ENCODE measurements at regions not wholly inside any gene's neighbourhood (a gene's known extent, or its start where the extent isn't known, plus 50 kb on each side); places are given as distances from the start of the nearest gene placed in this dataset.
"Not testable (repeated sequence)": the region's sequence is repeated elsewhere in the genome, so short reads cannot be mapped to it uniquely, and the experiment has no call there.

DNA sequence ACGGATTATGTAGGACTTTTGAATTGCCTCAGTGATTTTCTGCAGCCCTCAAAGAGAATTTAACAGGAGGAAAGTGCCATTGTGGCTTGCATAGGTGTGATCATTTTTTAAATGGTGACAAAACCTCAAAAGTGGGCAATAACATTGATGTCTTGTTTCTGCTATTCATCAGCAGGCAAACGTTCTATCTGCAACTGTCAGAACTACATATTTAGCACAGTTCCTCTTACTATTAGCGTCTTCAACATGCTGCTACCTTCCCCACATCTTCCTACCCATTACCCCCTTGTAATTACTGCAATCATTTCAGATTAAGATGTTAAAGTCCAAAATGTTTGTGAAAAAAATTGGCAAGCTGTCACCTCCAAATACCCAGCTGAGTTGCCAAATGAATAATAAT, 254.6 kb downstream of the SMARCA2 start:
- Mint-ChIP-seq H3K27me3 (ENCODE audit: unreplicated experiment) (peaks cover 2% of the 10 kb centered on the region), H3K4me3 (ENCODE audit: unreplicated experiment) (no peak overlapping the region), H3K36me3 (ENCODE audit: unreplicated experiment) (no peaks in the 10 kb centered on the region), H3K4me1 (ENCODE audit: low read depth, unreplicated experiment) (peaks cover 3% of the 10 kb centered on the region), H3K9me3 (ENCODE audit: unreplicated experiment) (no peaks in the 10 kb centered on the region), H3K27ac (ENCODE audit: unreplicated experiment) (no peak overlapping the region)
- TF ChIP-seq, protein P1, sequence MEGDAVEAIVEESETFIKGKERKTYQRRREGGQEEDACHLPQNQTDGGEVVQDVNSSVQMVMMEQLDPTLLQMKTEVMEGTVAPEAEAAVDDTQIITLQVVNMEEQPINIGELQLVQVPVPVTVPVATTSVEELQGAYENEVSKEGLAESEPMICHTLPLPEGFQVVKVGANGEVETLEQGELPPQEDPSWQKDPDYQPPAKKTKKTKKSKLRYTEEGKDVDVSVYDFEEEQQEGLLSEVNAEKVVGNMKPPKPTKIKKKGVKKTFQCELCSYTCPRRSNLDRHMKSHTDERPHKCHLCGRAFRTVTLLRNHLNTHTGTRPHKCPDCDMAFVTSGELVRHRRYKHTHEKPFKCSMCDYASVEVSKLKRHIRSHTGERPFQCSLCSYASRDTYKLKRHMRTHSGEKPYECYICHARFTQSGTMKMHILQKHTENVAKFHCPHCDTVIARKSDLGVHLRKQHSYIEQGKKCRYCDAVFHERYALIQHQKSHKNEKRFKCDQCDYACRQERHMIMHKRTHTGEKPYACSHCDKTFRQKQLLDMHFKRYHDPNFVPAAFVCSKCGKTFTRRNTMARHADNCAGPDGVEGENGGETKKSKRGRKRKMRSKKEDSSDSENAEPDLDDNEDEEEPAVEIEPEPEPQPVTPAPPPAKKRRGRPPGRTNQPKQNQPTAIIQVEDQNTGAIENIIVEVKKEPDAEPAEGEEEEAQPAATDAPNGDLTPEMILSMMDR (IDR thresholded peaks at IDR 0.05; ENCODE audit: partially characterized antibody, unreplicated experiment), result no peak
- DNase-seq, result no peak

GRCh38 chr9:2270565-2270964, 255.4 kb downstream of the SMARCA2 start:
- TF ChIP-seq, protein P1 (IDR thresholded peaks at IDR 0.05; ENCODE audit: partially characterized antibody, unreplicated experiment), result no peak
- Mint-ChIP-seq H3K4me1 (ENCODE audit: low read depth, unreplicated experiment) (peaks cover 3% of the 10 kb centered on the region), H3K27ac (ENCODE audit: unreplicated experiment) (no peak overlapping the region), H3K36me3 (ENCODE audit: unreplicated experiment) (no peaks in the 10 kb centered on the region), H3K4me3 (ENCODE audit: unreplicated experiment) (no peak overlapping the region), H3K27me3 (ENCODE audit: unreplicated experiment) (peaks cover 2% of the 10 kb centered on the region), H3K9me3 (ENCODE audit: unreplicated experiment) (no peaks in the 10 kb centered on the region)
- no peak for DNase-seq

- no peak for DNase-seq
- Mint-ChIP-seq H3K36me3 (ENCODE audit: unreplicated experiment) (no peaks in the 10 kb centered on the region), H3K27ac (ENCODE audit: unreplicated experiment) (no peak overlapping the region), H3K4me3 (ENCODE audit: unreplicated experiment) (no peak overlapping the region), H3K4me1 (ENCODE audit: low read depth, unreplicated experiment) (peaks cover 3% of the 10 kb centered on the region), H3K9me3 (ENCODE audit: unreplicated experiment) (no peaks in the 10 kb centered on the region), H3K27me3 (ENCODE audit: unreplicated experiment) (no peaks in the 10 kb centered on the region)
- TF ChIP-seq, protein P1 (IDR thresholded peaks at IDR 0.05; ENCODE audit: partially characterized antibody, unreplicated experiment), result no peak
Measured at GRCh38 chr9:2271426-2271825, 256.3 kb downstream of the SMARCA2 start.

- Mint-ChIP-seq H3K27me3 (ENCODE audit: unreplicated experiment) (no peaks in the 10 kb centered on the region), H3K4me3 (ENCODE audit: unreplicated experiment) (no peak overlapping the region), H3K9me3 (ENCODE audit: unreplicated experiment) (no peaks in the 10 kb centered on the region), H3K27ac (ENCODE audit: unreplicated experiment) (no peak overlapping the region), H3K36me3 (ENCODE audit: unreplicated experiment) (no peaks in the 10 kb centered on the region), H3K4me1 (ENCODE audit: low read depth, unreplicated experiment) (no peaks in the 10 kb centered on the region)
- TF ChIP-seq, protein P1 (IDR thresholded peaks at IDR 0.05; ENCODE audit: partially characterized antibody, unreplicated experiment), result no peak
- DNase-seq, result no peak
Measured at GRCh38 chr9:2274762-2275161, 259.6 kb downstream of the SMARCA2 start.

GRCh38 chr9:2276296-2276695, 261.1 kb downstream of the SMARCA2 start:
- no peak overlapping the region for H3K27ac Mint-ChIP-seq (ENCODE audit: unreplicated experiment)
- no peaks in the 10 kb centered on the region for H3K27me3 Mint-ChIP-seq (ENCODE audit: unreplicated experiment)
- no peak overlapping the region for H3K4me3 Mint-ChIP-seq (ENCODE audit: unreplicated experiment)
- no peak for DNase-seq
- H3K9me3 Mint-ChIP-seq (ENCODE audit: unreplicated experiment), result no peaks in the 10 kb centered on the region
- H3K4me1 Mint-ChIP-seq (ENCODE audit: low read depth, unreplicated experiment), result no peaks in the 10 kb centered on the region
- H3K36me3 Mint-ChIP-seq (ENCODE audit: unreplicated experiment), result no peaks in the 10 kb centered on the region
- TF ChIP-seq, protein P1 (IDR thresholded peaks at IDR 0.05; ENCODE audit: partially characterized antibody, unreplicated experiment), result no peak

GRCh38 chr9:2277133-2277532, 262.0 kb downstream of the SMARCA2 start:
- not testable (repeated sequence) for H3K9me3 Mint-ChIP-seq (ENCODE audit: unreplicated experiment); H3K27me3 Mint-ChIP-seq (ENCODE audit: unreplicated experiment); H3K27ac Mint-ChIP-seq (ENCODE audit: unreplicated experiment); H3K36me3 Mint-ChIP-seq (ENCODE audit: unreplicated experiment); H3K4me3 Mint-ChIP-seq (ENCODE audit: unreplicated experiment); DNase-seq; H3K4me1 Mint-ChIP-seq (ENCODE audit: low read depth, unreplicated experiment)

DNA sequence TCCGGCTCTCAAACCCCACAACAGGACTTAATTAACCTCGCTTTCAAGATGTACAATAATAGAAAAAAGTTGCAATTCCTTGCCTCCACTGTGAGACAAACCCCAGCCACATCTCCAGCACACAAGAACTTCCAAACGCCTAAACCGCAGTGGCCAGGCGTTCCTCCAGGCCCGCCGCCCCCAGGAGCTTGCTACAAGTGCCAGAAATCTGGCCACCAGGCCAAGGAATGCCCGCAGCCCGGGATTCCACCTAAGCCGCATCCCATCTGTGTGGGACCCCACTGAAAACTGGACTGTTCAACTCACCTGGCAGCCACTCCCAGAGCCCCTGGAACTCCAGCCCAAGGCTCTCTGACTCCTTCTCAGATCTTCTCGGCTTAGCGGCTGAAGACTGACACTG, 262.5 kb downstream of the SMARCA2 start:
- not testable (repeated sequence) for H3K36me3 Mint-ChIP-seq (ENCODE audit: unreplicated experiment); H3K4me1 Mint-ChIP-seq (ENCODE audit: low read depth, unreplicated experiment); H3K4me3 Mint-ChIP-seq (ENCODE audit: unreplicated experiment); DNase-seq; H3K9me3 Mint-ChIP-seq (ENCODE audit: unreplicated experiment); H3K27ac Mint-ChIP-seq (ENCODE audit: unreplicated experiment); H3K27me3 Mint-ChIP-seq (ENCODE audit: unreplicated experiment)

- H3K4me1 Mint-ChIP-seq (ENCODE audit: low read depth, unreplicated experiment); DNase-seq: not testable (repeated sequence)
Measured at GRCh38 chr9:2279138-2279537, 264.0 kb downstream of the SMARCA2 start.

More at GRCh38 chr9:2279138-2279537, 264.0 kb downstream of the SMARCA2 start:
- H3K27ac Mint-ChIP-seq (ENCODE audit: unreplicated experiment); H3K27me3 Mint-ChIP-seq (ENCODE audit: unreplicated experiment); H3K9me3 Mint-ChIP-seq (ENCODE audit: unreplicated experiment); H3K4me3 Mint-ChIP-seq (ENCODE audit: unreplicated experiment); H3K36me3 Mint-ChIP-seq (ENCODE audit: unreplicated experiment): not testable (repeated sequence)

Data from glutamatergic neuron (in vitro differentiated cells).